Neuronal stem cell (in vitro differentiated cells): ENCODE measurements at regions not wholly inside any gene's neighbourhood (a gene's known extent, or its start where the extent isn't known, plus 50 kb on each side); places are given as distances from the start of the nearest gene placed in this dataset.

ENCODE experiments used
- DNase-seq: peaks from one replicate; pipeline ENCODE4 v3.0.0-alpha.2; 2013; ENCODE audit warnings: low spot score
- H2AFZ ChIP-seq: one replicate; pipeline ENCODE4 v1.6.1; 2013; ENCODE audit warnings: mild to moderate bottlenecking, low read length, inconsistent platforms
- H2AK5ac ChIP-seq: 2 replicates; pipeline ENCODE4 v1.6.1; 2013; ENCODE audit warnings: low read depth, mild to moderate bottlenecking, inconsistent platforms, low read length, moderate library complexity, mixed read lengths
- H2BK120ac ChIP-seq: 2 replicates; pipeline ENCODE4 v1.6.1; 2013; ENCODE audit warnings: low read depth, mild to moderate bottlenecking, inconsistent platforms, low read length, moderate library complexity, mixed read lengths
- H2BK12ac ChIP-seq: one replicate; pipeline ENCODE4 v1.6.1; 2013; ENCODE audit warnings: low read length, inconsistent platforms
- H2BK15ac ChIP-seq: 2 replicates; pipeline ENCODE4 v1.6.1; 2013; ENCODE audit warnings: mild to moderate bottlenecking, low read length, inconsistent platforms, mixed read lengths
- H2BK5ac ChIP-seq: one replicate; pipeline ENCODE4 v1.6.1; 2013; ENCODE audit warnings: inconsistent platforms, mild to moderate bottlenecking, low read length, moderate library complexity
- H3K14ac ChIP-seq: one replicate; pipeline ENCODE4 v1.6.1; 2013; ENCODE audit warnings: low read length, inconsistent platforms
- H3K18ac ChIP-seq: 2 replicates; pipeline ENCODE4 v1.6.1; 2013; ENCODE audit warnings: low read length, inconsistent platforms
- H3K23ac ChIP-seq: 2 replicates; pipeline ENCODE4 v1.6.1; 2013; ENCODE audit warnings: low read depth, mild to moderate bottlenecking, mixed read lengths, low read length, inconsistent platforms; ENCODE audit not compliant: poor library complexity
- H3K27ac ChIP-seq: replicated peaks from 3 replicates; pipeline ENCODE4 v1.5.1; 2013; ENCODE audit warnings: low read length, inconsistent platforms
- H3K27me3 ChIP-seq, 3 experiments: 2 replicates each; pipeline ENCODE4 v1.6.1; 2013; ENCODE audit warnings: low read length in 3 of 3, mild to moderate bottlenecking in 2 of 3, inconsistent platforms in 1 of 3, low read depth in 1 of 3, mixed read lengths in 1 of 3, moderate library complexity in 1 of 3; ENCODE audit not compliant: control insufficient read depth in 3 of 3, insufficient read depth in 3 of 3
- H3K36me3 ChIP-seq, 2 donors: replicated peaks in 1 of 2; 2 replicates each; pipeline ENCODE4 v1.6.1; 2013; ENCODE audit warnings: low read length in 2 of 2; ENCODE audit not compliant: control insufficient read depth in 2 of 2, insufficient read depth in 2 of 2
- H3K4ac ChIP-seq: 2 replicates; pipeline ENCODE4 v1.6.1; 2013; ENCODE audit warnings: inconsistent platforms, mild to moderate bottlenecking, low read length, moderate library complexity
- H3K4me1 ChIP-seq, 2 donors: 1 replicate in 1 of 2; 2 replicates in 1 of 2; pipeline ENCODE4 v1.6.1; 2013; ENCODE audit warnings: low read length in 2 of 2, low read depth in 1 of 2; ENCODE audit not compliant: control insufficient read depth in 2 of 2, insufficient read depth in 1 of 2
- H3K4me2 ChIP-seq: one replicate; pipeline ENCODE4 v1.6.1; 2013; ENCODE audit warnings: mild to moderate bottlenecking, low read length, inconsistent platforms; ENCODE audit not compliant: insufficient read depth, poor library complexity, severe bottlenecking
- H3K4me3 ChIP-seq, 2 donors: 2 replicates each; pipeline ENCODE4 v1.5.1; 2013; ENCODE audit warnings: low read length in 2 of 2, mild to moderate bottlenecking in 2 of 2, inconsistent platforms in 1 of 2, moderate library complexity in 1 of 2
- H3K79me1 ChIP-seq: one replicate; pipeline ENCODE4 v1.6.1; 2013; ENCODE audit warnings: low read depth, mild to moderate bottlenecking, inconsistent platforms, low read length, moderate library complexity
- H3K9ac ChIP-seq: one replicate; pipeline ENCODE4 v1.6.1; 2013; ENCODE audit warnings: mild to moderate bottlenecking, low read depth, low read length, inconsistent platforms; ENCODE audit not compliant: poor library complexity
- H3K9me3 ChIP-seq, 2 donors: replicated peaks in 1 of 2; 2 replicates each; pipeline versions ENCODE3 to v1.6.1; 2013; ENCODE audit warnings: low read length in 2 of 2, mild to moderate bottlenecking in 2 of 2, inconsistent platforms in 1 of 2, low read depth in 1 of 2, mixed read lengths in 1 of 2, moderate library complexity in 1 of 2; ENCODE audit not compliant: control insufficient read depth in 2 of 2, insufficient read depth in 1 of 2
- H4K8ac ChIP-seq: one replicate; pipeline ENCODE4 v1.6.1; 2013; ENCODE audit warnings: low read depth, mild to moderate bottlenecking, inconsistent platforms, low read length, moderate library complexity
- H4K91ac ChIP-seq: one replicate; pipeline ENCODE4 v1.6.1; 2013; ENCODE audit warnings: low read length, low read depth, mild to moderate bottlenecking, inconsistent platforms; ENCODE audit not compliant: poor library complexity
- WGBS, 2 donors: extraction: QIAGEN DNeasy Blood & Tissue Kit; methylation state at CpG; one replicate each; pipeline ENCODE4 v1.1.7; 2013; ENCODE audit warnings: missing lambda C conversion rate in 2 of 2, mixed read lengths in 1 of 2; ENCODE audit not compliant: insufficient read length in 2 of 2, insufficient replicate concordance in 1 of 2; ENCODE audit errors: extremely low coverage in 2 of 2; 5-methylcytosine and 5-hydroxymethylcytosine counted together

DNA sequence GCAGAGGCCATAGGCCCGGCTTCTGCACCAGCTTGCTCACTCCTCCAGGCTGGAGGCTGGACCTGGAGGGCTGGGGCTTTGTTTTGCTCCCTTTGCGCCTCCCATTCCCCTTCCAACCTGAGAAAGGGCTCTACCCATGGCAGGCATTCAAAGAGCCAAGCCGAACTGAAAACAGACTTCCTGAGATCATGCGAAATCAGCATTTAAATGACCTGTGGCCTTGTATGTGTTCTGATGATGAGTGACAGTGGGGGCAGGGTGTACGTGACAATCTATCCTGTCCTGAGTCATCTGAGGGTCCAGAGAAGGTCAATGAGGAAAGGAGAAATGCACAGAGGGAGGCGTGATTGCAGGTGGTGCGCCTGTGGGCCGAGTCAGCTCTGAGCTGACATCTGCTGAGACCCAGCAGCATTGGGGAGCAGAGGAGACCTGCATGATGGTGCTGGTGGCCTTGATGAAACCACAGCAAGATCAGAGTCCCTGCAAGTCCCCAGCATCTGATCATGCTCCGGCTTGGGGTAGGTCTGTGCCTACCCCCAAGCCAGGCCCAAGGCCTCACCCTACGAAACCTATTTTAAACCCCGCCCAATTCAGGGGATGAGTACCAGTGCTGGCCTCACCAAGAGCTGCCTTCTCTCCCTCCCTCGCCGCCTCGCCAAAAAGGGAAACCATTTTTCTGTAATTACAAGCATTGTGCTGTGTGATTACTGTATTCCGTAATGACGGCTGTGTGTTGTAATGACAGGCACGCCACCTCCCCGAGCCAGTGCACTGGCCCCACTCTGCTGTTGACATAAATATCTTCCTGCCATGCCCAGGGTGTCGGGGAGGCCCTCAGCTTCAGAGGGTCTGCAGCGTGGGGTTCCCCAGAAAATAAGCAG lies 95.2 kb upstream of the ANO1 start:
- H2AK5ac ChIP-seq: peak overlapping the region; percentile 65
- whole genome bisulfite sequencing, 2 donors: no CpG with 5 or more reads among the region's 20 CpGs
- no peaks in the 10 kb centered on the region for H3K36me3 ChIP-seq
- H3K27me3 ChIP-seq: peaks cover 16 to 77% (median 49%) of the 10 kb centered on the region in 3 experiments
- no peak overlapping the region for H2BK12ac ChIP-seq
- H3K9ac ChIP-seq: no peak overlapping the region
- peak overlapping the region; percentile 88 for H3K23ac ChIP-seq
- H3K9me3 ChIP-seq: no peaks in the 10 kb centered on the region
- DNase-seq: no peak
- H3K14ac ChIP-seq: no peak overlapping the region
- H3K4me3 ChIP-seq: no peak overlapping the region
- H2BK5ac ChIP-seq: no peak overlapping the region
- no peak overlapping the region for H3K4me2 ChIP-seq
- no peak overlapping the region for H2AFZ ChIP-seq
- H3K27ac ChIP-seq: no peak overlapping the region
- no peaks in the 10 kb centered on the region for H3K79me1 ChIP-seq
- no peak overlapping the region for H2BK120ac ChIP-seq
- no peak overlapping the region for H4K8ac ChIP-seq
- H3K4me1 ChIP-seq: peaks cover 0 to 13% of the 10 kb centered on the region in 2 donors
- peak overlapping the region; percentile 18 for H2BK15ac ChIP-seq
- H3K4ac ChIP-seq: no peak overlapping the region
- peak overlapping the region; percentile 52 for H3K18ac ChIP-seq
- H4K91ac ChIP-seq: no peak overlapping the region

DNA sequence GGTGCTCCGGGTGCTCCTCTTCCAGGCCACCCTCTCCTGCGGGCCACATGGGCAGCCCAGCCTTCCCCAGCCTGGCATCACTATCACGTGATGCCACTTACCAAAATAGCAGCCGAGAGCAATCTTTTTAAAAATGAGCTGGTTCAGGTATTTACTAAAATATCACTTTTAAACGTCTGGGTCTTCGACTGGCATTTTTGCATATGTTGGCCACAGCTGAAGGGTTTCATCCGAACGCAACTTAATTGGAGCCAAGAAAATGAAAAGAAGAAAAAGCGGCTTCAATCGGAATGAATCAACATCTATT lies 94.6 kb upstream of the ANO1 start:
- no peak overlapping the region for H3K14ac ChIP-seq

DNA sequence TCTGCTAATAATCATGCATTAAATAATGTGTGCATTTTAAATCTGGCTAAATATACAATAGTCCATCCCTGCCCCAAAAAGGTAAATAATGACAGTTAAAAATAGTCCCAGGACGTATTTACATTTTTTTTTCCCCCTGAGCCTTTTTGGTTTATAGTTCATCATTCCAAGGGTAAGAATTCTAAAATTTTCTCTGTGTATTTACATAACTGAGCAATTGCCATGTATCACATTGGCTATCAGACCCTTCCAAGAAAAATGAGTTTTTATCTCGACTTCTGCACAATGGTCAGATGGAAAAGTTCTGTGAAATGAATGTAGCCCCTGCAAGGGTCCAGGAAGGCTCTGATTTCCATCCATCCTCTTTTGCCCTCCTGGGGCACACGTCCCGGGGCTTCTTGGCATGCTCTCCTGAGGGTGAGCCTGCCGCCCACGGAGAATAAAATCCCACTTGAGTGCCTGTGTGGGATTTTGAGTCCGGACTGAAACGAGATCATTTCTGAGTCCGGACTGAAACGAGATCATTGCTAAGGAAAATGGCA lies 94.1 kb upstream of the ANO1 start:
- Histone ChIP-seq H3K23ac (no peak overlapping the region), H3K4me3 (no peak overlapping the region), H2AFZ (no peak overlapping the region), H3K14ac (no peak overlapping the region), H3K4ac (no peak overlapping the region), H3K4me1 (peaks cover 0 to 13% of the 10 kb centered on the region in 2 donors), H3K4me2 (no peak overlapping the region), H3K9ac (no peak overlapping the region), H2BK120ac (no peak overlapping the region), H2AK5ac (no peak overlapping the region), H3K36me3 (no peaks in the 10 kb centered on the region), H2BK12ac (no peak overlapping the region), H4K91ac (no peak overlapping the region), H2BK15ac (no peak overlapping the region), H3K18ac (no peak overlapping the region), H3K27ac (no peak overlapping the region), H3K79me1 (no peaks in the 10 kb centered on the region), H3K27me3 (peaks cover 16 to 78% (median 56%) of the 10 kb centered on the region in 3 experiments), H3K9me3 (no peaks in the 10 kb centered on the region), H2BK5ac (peak overlapping the region; percentile 55), H4K8ac (no peak overlapping the region)
- no peak for DNase-seq
- WGBS, 2 donors: no CpG with 5 or more reads among the region's 10 CpGs

More for the DNA sequence above, 94.6 kb upstream of the ANO1 start:
- Histone ChIP-seq H3K4me3 (no peak overlapping the region), H3K36me3 (no peaks in the 10 kb centered on the region), H3K23ac (no peak overlapping the region), H3K18ac (no peak overlapping the region), H3K27ac (no peak overlapping the region), H3K4me1 (peaks cover 0 to 13% of the 10 kb centered on the region in 2 donors), H2BK15ac (no peak overlapping the region), H3K4me2 (no peak overlapping the region), H3K9me3 (no peaks in the 10 kb centered on the region), H3K27me3 (peaks cover 16 to 79% (median 53%) of the 10 kb centered on the region in 3 experiments), H3K79me1 (no peaks in the 10 kb centered on the region), H4K91ac (no peak overlapping the region), H4K8ac (no peak overlapping the region), H2BK120ac (no peak overlapping the region), H2AK5ac (no peak overlapping the region), H3K9ac (no peak overlapping the region), H2AFZ (no peak overlapping the region), H3K4ac (no peak overlapping the region), H2BK12ac (no peak overlapping the region), H2BK5ac (no peak overlapping the region)
- DNase-seq: no peak
- no CpG with 5 or more reads among the region's 10 CpGs for WGBS, 2 donors

DNA sequence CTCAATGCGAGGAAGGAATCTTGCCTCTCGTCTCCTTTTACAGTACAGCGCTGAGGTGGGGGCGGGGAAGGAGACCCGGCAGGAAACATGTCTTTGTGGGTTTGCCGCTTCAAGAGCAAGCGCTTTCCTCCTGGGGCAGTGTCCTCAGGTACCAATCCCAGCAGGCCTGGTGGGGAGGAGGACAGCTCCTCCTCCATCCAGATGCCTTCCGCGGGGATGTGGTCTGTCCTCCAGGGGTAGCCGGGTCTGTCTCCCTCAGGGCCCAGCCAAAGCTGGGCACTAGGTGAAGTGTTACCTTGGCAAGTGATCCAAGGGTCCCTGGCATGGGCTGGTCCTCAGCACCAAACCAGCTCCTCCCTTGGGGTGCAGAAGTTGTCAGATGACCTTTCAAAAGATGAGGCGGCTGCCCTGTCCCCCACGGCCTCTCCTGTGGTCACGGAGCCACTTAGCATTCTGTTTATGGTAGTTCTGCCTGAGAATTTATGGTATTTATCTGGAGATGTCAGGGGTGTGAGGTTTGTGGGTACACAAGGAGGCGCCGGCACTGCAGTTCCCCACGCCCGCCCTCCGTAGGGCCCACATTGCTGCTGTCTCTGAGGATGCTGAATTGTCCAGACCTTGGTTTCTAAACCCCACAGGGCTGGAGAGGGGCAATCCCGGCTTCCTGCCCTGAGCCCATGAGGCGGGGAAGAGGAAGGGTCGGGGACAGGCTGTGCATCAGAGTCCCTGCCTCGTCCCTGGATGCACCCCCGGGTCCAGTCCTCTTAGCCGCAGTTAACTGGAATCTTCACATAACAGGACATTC lies 93.5 kb upstream of the ANO1 start:
- Histone ChIP-seq H2BK15ac (no peak overlapping the region), H4K8ac (no peak overlapping the region), H3K36me3 (no peaks in the 10 kb centered on the region), H3K18ac (peak overlapping the region; percentile 23), H3K23ac (peak overlapping the region; percentile 53), H3K79me1 (no peaks in the 10 kb centered on the region), H3K27me3 (peaks cover 16 to 72% (median 57%) of the 10 kb centered on the region in 3 experiments), H3K4me2 (no peak overlapping the region), H3K9me3 (no peaks in the 10 kb centered on the region), H4K91ac (no peak overlapping the region), H2BK120ac (no peak overlapping the region), H2AK5ac (peak overlapping the region; percentile 51), H3K4me1 (peaks cover 0 to 13% of the 10 kb centered on the region in 2 donors), H2BK5ac (peak overlapping the region; percentile 55), H3K4ac (no peak overlapping the region), H3K9ac (no peak overlapping the region), H3K14ac (no peak overlapping the region), H2AFZ (no peak overlapping the region), H3K27ac (no peak overlapping the region), H2BK12ac (no peak overlapping the region), H3K4me3 (no peak overlapping the region)
- no peak for DNase-seq
- no CpG with 5 or more reads among the region's 24 CpGs for WGBS, 2 donors
